ENCODE measurements at regions not wholly inside any gene's neighbourhood (a gene's known extent, or its start where the extent isn't known, plus 50 kb on each side); places are given as distances from the start of the nearest gene placed in this dataset.
"Not testable (repeated sequence)": the region's sequence is repeated elsewhere in the genome, so short reads cannot be mapped to it uniquely, and the experiment has no call there.

DNA sequence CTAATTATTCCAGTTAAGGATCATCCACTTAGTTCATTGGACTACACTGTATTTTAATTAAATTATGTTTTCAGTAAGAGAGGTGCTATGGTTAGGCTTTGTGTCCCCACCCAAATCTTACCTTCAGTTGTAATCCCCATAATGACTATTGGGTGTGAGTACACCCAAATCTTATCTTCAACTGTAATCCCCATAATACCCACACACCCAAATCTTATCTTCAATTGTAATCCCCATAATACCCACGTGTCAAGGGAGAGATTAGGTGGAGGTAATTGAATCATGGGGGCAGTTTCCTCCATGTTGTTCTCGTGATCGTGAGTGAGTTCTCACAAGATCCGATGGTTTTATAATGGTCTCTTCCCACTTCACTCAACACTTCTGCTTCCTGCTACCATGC is 208.0 kb upstream of the PHACTR1 start:
- DNase-seq (ENCODE audit: low read depth, low spot score) = no peak

DNA sequence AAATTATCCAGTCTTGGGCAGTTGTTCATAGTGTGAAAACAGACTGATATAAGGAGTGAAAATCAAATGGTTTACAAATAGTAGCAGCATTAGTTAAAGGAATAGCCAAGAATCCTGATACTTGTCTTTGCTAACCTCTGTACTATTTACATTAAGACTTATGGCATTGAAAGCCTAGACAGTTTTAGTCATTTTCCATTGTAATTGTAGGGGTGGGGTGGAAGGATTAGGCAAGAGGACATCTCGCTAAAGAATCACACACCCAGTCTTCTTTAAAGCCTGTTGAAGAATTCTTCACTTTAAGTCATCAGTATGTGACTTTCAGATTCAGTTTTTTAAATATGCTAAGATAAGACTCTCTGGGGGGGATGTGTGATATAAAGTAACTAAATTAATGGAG is 207.5 kb upstream of the PHACTR1 start:
- DNase-seq (ENCODE audit: low read depth, low spot score) = no peak

DNA sequence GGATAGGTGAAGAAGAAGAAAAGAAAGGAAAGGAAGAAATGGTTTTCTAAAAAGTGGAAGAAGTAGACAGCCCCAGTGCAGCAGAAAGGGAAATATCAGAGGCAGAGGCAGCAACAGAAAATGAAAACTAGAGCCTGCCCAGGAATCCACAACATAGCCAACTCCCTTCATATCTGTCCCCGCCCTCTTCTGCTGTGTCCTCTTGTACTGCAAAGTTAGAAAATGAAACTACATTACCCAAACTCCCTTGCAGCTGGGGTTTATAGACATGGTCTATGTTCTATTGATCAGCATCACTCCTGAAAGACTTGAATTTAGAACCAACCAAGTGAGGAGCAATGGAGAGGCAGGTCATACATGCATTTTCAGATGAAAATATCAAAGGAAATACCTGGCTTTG is 200.5 kb upstream of the PHACTR1 start:
- DNase-seq (ENCODE audit: low read depth, low spot score) = no peak

DNA sequence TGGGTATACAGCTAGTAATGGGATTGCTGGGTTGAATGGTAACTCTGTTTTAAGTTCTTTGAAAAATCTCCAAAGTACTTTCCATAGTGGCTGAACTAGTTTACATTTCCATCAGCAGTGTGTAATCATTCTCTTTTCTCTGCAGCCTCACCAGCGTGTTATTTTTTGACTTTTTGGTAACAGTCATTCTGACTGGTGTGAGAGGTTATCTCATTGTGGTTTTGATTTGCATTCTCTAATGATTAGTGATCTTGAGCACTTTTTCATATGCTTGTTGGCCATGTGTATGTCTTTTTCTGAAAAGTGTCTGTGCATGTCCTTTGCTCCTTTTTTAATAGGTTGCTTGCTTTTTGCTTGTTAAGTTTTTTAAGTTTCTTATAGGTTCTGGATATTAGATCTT is 194.2 kb upstream of the PHACTR1 start:
- no peak for DNase-seq (ENCODE audit: low read depth, low spot score)

DNA sequence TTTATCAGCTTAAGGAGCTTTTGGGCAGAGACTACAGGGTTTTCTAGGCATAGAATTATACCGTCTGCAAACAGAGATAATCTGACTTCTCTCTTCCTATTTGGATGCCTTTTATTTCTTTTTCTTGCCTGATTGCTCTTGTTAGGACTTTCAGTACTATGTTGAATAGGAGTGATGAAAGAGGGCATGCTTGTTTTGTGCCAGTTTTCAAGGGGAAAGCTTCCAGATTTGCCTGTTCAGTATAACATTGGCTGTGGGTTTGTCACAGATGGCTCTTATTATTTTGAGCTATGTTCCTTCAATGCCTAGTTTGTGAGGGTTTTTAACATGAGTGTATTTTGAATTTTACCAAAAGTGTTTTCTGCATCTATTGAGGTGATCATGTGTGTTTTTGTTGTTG is 192.8 kb upstream of the PHACTR1 start:
- DNase-seq (ENCODE audit: low read depth, low spot score) = no peak

DNA sequence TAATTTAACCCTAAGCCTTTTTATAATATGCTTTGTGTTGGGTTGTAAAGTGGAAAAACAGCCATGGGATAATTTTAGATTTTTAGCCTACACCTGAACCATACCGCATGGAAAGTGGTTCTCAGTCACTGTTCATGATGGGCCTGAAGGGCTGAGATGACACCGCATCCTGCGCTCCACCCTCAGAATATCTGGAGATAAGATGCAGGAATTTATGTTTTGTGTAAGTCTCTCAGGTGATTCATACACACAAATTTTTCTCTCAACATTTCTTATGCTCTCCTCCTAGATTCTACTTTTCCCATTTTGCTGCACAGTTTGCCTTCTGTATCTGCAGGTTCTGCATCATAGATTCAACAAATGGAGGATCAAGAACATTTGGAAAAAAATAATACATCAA is 191.3 kb upstream of the PHACTR1 start:
- no peak for DNase-seq (ENCODE audit: low read depth, low spot score)

DNA sequence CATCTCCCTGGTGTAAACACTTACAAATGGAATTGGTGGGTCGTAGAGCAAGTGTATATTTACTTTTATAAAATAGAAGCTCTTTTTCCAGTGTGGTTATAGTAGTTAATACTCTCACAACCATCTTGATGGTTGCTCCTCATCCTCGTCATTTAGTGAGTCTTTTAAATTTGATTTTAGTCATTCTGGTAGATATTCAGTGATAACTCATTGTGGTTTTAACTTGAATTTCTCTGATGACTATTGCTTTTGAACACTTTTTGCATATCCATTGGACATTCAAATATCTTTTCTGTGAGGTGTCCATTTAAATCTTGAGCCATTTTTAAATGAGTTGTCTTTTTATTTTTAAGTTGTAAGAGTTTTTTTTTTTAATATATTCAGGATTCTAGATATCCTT is 189.2 kb upstream of the PHACTR1 start:
- no peak for DNase-seq (ENCODE audit: low read depth, low spot score)

DNA sequence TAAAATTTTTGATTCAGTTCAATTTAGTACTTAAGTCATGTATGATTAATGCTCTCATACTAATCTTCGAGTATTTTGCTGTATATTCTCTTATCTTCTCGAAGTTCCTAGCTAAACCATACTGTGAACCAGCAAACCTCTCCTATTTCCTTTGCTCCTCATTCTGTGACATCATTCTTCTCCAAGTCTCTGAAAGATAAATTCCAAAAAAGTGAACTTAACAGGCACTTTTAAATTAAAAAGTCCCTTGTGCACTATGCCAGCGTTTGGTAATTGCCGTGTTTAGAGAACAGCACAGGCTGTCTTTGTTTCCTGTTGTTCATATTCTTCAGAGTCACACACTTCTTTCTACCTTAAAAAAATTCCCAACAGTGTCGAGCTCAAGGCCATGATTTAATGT is 188.4 kb upstream of the PHACTR1 start:
- DNase-seq (ENCODE audit: low read depth, low spot score) = no peak

DNA sequence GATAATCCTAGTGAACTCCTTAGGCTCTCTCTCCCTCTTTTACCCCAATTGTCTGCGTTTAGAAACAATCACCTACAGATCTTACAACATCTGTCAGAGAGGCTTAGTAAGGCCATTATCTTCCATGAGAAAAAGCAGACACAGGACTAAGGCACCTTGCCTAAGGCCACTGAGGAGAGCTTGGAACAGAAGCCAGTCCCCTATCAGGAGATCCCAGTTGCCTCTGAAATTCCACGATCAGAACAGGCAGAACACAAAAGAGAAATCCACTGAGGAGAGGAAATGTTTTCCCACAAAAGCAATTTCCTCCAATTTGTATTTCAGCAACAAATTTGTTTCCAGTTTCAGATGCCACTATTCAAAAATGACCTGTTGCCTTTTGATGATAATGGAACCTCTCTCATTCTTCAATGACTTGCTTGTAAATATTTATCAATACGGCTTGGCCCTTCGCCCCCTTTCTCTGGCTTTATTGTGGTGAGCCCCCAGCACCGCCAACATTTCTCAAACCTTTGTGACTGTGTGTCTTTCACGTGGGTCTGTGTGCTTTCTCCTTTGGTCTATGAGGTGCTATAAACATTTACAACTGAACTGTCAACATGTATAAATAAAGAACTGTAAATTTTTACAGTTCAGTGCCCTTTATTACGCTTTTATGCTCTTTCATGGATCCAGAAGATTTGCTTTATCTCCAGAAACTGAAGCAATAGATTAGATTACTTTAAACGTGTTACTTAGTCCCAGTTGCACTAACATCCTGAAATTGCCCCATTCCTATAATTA is 187.8 kb upstream of the PHACTR1 start:
- DNase-seq (ENCODE audit: low read depth, low spot score) = no peak

DNA sequence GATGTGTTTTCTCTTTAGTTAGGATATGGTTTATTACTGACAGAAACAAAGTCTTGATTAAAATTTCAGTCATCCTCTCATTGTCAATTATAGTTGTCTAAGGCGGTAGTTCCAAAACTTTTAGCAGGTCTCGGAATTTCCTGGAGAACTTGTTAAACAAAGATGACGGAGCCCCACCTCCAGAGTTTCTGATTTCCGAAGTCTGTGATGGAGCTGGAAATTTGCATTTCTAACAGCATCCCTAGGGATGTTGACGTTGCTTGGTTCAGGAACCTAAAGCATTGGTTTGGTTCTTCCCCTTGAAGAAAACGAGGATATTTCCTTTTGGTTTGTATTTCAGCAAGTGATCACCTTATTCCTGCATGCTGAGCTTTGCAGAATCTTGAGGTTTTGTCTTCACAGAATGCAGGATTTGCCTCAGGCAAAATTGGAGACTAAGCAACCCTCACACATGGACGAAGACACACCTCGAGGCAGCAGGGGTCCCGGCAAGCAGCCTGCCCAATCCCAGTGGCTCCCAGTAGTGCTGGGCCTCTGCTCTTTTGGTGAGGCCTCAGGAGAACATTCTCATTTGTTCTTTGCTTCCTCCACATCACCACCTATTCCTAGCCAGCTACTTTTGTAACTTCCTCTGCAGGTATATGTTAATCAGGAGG is 187.1 kb upstream of the PHACTR1 start:
- DNase-seq (ENCODE audit: low read depth, low spot score) = no peak

DNA sequence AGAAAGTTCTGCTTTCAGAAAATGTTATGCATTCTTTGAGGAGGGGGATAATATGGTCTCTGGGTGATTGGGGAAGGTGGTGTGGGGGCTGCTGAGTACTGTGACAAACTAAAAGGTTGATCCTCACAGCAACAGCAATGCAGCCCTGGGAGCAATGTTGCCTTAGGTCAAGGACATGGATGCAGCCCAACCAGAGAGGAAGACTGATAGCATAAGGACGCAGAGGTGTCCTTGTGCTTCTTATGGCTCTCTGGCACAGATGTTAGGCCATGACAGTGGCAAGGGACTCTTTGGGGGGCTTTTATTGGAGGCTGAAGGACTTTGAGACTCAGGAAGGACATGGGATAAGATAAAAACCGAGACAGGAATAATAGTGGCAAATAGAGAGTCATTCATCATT is 186.2 kb upstream of the PHACTR1 start:
- no peak for DNase-seq (ENCODE audit: low read depth, low spot score)

DNA sequence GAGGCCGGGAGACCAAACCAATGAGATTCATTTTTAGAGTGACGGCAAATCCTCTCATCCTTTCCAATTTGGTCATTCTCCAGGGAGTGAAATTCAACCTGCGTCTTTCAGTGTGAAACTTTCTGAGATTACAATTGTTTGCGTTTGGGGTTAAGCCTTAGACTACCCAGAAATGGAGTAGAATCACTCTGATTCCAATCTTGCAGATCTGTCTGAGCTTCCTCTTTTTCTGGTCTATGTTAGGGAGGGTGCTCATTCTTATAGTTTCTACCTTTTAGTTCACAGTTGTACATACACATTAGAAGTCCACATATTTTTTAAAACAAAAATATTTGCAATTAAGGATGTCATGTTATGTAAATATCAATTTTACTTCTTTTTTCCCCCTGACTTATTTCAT is 183.0 kb upstream of the PHACTR1 start:
- DNase-seq (ENCODE audit: low read depth, low spot score) = no peak

DNA sequence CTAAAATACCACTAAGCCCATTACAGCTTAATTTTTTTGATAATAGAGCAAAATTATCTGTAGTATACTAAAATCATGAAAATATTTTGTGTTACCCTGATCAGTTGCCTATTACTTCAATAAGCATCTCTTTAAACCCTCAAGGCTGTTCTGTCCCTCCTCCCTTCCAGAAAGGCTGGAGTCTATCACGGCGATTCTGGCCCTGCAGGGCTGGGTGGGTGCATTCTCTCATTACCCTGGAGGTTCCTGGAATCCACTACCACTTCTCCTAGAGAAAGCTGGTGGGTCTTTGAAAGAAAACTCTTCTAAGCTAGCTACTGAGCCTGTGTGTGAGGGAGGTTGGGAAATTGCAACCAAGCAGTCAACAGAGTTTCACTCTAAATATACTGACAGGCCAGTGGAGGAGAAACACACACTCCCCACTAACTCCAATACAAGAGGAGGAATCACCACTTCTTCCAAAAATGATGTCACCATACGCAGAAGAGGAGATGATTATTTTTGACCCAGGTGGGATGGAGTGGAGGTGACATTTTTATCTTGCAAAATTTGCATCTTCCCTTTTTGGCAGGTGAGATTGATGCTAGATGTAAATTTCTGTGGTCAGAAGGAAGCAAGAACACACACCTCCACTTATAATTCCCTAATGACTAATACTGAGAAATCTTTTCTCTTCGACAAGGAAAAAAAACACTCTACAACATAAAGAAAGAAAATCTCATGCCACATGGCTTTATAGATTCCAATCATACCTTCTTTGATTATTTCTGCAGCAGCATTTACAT is 182.3 kb upstream of the PHACTR1 start:
- DNase-seq (ENCODE audit: low read depth, low spot score) = no peak

DNA sequence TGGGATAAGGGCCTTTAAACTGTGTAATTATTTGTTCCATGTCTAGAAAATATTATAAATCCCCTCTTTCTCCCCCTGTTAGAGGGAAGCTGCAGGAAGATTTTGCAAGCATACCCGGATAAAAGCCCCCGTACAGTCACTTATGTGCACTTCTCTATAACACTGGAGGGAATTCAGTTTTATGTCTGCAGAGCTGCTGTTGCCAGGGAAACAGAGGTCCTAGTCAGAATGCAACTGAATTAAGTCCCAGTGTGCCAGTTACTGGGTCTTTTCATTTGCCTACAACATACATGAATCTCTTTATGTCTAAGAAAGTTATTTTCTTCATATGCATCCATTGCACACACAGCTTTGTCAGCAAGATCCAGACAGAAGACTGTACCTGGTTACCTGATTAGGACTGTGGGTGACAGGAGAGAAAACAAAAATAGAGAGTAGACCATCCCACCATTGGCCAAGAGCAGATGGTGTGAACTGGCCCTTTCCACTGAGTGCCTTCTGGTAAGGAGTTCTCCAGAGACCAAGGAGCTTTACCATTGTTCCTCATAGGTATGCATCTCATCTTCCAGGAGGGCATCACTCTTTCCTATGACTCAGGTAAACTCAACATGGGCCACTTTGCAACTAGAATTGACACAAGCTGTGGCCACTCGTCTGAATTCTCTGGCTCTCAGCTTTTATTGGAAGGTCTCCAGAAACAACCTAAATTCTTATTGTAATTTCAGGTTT is 180.8 kb upstream of the PHACTR1 start:
- DNase-seq (ENCODE audit: low read depth, low spot score) = no peak

DNA sequence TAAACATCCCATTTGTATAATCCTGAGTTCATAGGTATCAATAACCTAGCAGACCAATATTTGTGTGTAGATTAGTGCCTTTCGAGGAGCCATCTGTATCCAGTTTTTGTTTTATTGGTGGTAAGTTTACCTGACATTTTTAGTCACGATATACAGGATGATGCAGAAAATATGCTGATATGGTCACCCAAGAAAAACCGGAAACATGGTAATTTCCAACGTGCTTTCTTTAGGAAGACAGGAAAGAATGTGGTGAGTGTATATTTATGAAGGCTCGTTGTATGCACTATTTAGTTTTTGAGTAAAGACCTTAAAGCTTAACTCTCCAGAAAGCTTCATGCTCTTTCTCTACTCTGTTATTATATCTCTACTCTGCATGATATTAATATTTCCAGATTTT is 180.2 kb upstream of the PHACTR1 start:
- DNase-seq (ENCODE audit: low read depth, low spot score) = no peak

DNA sequence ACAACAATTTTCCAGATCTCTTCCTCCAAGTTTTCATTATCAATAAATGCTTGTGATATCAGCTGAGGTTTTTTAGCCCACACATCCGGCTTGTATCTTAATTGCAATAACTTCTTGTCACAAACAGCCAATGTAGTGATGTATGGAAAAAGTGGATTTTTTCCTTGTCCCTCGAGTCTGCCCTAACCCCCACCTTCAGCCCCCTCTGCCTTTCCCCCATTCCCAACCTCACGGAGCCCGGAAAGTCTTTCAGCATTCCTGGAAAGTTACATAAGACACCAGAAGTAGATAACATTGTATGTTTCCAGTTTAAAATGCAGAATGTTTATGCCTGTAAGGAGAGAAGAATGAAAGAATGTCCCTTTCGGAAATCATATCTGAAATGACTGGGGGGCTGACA is 179.2 kb upstream of the PHACTR1 start:
- no peak for DNase-seq (ENCODE audit: low read depth, low spot score)

DNA sequence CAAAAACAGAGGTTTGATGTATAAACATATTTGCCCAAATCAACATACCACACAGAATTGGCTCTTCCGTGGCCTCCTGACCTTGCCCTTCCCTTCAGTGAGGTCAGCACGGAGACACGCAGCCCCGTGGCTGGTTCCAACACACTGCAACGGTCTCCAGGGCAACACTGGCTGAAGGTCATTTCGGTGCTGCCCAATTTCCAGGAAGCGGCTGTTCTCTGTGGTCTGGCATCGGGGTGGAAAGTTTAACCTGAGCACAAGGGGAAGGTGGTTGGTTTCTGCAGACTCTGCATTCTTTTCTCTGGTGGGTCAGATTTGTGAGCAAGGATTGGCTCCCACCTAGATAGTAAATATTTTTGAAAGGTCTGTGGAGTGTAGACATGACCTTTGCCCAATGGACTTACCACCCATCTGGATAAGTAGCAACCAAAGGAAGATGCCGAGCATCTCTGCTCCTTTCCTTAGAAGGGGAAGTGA is 177.6 kb upstream of the PHACTR1 start:
- no peak for DNase-seq (ENCODE audit: low read depth, low spot score)

DNA sequence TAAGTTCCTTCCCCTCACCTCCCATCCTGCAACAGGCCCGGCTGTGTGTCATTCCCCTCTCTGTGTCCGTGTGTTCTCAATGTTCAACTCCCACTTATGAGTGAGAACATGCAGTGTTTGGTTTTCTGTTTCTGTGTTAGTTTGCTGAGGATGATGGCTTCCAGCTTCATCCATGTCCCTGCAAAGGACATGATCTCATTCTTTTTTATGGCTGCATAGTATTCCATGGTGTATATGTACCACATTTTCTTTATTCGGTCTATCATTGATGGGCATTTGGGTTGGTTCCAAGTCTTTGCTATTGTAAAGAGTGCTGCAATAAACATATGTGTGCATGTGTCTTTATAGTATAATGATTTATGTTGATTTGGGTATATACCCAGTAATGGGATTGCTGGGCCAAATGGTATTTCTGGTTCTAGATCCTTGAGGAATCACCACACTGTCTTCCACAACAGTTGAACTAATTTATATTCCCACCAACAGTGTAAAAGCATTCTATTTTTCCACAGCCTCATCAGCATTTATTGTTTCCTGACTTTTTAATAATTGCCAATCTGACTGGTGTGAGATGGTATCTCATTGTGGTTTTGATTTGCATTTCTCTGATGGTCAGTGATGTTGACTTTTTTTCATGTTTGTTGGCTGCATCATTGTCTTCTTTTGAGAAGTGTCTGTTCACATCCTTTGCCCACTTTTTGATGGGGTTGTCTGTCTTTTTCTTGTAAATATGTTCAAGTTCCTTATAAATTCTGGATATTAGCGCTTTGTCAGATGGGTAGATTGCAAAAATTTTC is 174.1 kb upstream of the PHACTR1 start:
- DNase-seq (ENCODE audit: low read depth, low spot score) = not testable (repeated sequence)

DNA sequence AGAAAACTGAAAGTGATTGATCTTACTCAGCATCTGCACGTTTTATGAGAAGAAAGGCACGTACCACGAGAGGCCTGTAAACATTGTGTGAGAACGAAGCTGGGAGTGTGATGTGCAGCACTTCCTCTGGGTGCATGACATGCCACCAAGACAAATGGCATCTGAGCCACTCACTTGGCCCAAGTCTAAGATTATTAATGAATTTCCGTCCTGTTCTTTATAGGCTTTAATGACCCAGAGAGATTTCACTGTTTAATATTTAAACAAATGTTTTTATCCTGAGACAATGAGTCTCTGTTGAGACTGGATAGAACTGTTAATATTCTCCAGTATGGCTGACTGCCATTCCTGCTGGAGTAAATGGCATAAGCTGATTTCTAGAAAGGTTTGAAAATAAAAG is 172.6 kb upstream of the PHACTR1 start:
- no peak for DNase-seq (ENCODE audit: low read depth, low spot score)

DNA sequence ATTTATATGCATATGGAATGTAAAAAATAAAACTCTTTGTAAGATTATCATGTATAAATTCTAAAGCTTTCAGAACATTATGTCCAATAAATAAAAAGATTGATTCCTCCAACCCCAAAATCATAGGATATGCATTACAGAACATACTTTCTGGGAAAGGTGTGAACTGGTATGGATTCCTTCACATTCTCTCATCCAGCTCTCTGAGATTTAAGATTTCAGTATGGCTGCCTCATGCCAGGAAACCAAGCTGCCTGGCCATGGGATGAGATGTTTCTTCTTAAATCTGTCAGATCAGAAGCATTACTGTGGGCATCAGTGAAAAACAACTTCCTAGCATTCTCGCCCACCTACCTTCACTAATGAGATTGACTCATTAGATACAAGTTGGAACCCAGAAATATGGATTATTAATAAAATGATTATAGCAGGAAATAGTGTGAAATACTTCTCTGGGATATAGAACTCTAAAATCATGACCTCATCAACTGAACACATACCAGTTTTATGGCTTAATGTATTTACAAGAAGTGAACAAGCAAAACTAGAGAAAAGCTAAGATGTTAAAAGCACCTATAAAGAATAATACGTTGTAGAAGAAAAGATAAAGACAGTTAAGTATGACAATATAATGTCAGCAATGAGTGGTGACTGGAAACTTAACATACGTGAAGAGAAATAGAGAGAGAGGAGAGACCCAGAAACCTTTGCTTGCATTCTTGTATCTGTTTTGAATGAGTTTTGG is 171.6 kb upstream of the PHACTR1 start:
- DNase-seq (ENCODE audit: low read depth, low spot score) = no peak

All from brain pericyte (primary cell).